HG02884 (cell line): ENCODE measurements at regions not wholly inside any gene's neighbourhood (a gene's known extent, or its start where the extent isn't known, plus 50 kb on each side); places are given as distances from the start of the nearest gene placed in this dataset.

Experiments used
- ATAC-seq: cut with Tn5 transposase; IDR thresholded peaks from one replicate; pipeline ENCODE4 v1.9.1; 2021; ENCODE audit warnings: mild to moderate bottlenecking, moderate library complexity; ENCODE audit not compliant: unreplicated experiment

DNA sequence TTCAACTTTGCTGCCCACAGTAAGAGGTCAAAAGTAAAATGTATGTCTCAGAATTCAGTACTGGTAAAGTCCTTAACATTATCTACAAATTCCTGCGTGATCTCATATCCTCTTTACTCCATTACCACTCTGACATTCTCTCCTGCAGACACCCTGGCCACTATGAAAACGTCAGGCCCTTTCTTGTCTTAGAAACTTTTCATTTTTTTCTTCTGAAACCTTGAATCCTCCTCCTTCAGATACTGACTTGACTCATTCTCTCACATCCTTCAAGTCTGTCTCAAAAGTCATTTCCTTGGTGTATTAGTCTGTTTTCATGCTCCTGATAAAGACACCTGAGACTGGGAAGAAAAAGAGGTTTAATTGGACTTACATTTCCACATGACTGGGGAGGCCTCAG, 262.3 kb downstream of the POU4F1 start:
- ATAC-seq = peak; percentile 97

DNA sequence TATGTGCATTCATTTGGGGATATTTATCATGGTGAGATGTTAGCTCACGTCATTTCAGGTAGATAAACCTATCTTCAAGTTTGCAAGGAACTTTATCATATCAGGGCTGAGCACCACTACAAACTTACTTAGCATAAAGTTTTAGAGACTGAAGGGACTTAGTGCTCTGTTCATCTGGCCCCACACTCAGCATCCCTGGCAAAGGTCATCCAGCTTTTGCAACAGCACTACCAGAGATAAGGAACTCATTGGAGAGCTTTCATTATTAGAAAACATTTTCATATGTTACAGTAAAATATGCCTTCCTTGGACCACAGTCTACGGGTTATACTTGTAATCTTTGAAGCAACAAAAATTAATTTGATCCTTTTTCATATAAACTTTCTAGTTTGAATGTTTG, 263.4 kb downstream of the POU4F1 start:
- ATAC-seq = no peak

DNA sequence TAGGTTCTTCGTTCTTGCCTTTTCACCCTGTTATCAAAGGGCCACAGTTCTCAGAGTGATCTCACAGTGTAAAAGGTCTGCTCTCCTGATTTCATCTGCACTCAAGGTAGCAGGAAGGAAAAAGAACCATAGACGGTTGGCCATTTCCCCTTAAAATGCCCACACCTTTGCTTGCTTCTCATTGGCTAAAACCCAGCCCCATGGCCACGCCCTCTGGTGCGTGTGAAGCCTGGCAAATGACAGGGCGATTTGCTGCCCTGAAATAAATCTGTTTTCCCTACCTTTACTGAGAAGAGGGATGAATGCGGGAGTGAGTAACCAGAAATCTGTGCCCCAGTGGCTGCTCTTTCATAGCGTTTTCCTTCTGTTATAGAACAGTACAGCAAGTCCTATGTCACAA, 269.3 kb downstream of the POU4F1 start:
- ATAC-seq = no peak

DNA sequence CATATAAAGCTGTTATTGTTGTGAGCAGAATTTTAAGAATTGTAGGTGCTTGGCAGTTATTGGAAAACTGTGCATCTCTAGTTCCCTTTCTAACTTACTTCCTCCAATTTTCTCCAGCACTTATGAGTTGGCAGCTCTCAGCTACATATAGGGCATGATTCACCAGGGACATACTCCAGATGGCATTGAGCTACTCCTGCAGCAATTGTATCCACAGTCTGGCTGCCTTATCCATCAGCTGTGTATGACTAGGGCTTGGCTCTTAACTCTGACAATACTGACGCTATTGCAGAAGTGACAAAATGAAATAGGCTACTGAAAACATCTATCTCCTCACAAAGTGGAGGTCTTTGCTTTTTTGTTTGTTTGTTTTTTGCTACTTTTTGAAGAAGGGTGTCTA, 276.7 kb downstream of the POU4F1 start:
- no peak for ATAC-seq

DNA sequence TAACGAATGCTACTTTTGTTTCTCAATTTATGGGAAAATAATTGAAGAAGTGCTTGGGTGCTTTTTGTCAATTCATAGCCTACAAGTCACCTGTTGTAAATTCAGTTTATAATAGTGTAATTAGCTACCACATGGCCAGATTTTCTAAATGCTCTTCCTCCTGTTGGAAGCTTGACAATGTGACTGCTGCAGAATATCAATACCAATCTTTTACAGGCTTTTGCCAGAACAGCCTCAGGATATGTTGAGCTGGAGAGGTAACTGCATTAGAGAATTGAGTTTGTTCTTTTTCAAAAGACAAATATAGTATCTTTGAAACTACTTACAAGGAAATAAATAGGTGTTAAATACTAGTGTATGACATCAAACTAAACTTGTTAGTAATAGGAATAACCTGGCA, 277.8 kb downstream of the POU4F1 start:
- ATAC-seq = no peak

DNA sequence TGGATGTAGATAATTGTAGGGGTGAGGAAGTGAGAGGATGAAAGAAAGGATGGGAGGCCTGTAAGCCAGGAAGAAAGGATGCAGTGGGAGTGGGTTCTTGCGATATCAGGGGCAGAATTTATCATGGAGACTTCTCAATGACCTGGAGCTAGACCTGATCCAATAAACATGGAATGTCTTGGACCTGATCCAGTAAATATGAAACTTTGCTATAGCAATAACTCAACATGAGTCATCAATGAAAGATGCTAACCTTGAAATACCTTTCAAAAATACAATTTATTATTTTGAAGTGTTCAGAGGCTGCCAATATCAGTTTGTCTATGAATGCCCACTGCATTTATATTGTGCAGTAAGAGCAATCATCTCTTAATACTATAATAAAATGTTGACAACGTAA, 279.5 kb downstream of the POU4F1 start:
- ATAC-seq = no peak

DNA sequence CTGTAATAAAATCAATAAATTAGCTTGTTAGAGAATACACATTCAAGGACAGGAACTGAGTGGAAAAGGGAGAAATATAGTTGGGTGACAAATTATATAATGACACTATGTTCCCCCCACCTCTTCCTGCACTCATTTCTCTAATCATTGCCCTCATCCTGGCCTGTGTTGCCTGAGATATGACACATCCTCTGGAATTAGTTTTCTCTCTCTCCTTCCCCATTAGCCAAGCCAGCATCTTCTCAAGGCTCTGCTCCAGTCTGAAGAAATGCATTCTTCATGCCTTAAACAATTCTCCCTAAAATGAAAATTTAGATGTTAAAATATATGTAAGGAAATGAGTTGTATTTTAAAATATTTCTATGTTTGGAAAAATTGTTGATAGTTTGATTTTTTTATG, 280.3 kb downstream of the POU4F1 start:
- ATAC-seq = no peak

DNA sequence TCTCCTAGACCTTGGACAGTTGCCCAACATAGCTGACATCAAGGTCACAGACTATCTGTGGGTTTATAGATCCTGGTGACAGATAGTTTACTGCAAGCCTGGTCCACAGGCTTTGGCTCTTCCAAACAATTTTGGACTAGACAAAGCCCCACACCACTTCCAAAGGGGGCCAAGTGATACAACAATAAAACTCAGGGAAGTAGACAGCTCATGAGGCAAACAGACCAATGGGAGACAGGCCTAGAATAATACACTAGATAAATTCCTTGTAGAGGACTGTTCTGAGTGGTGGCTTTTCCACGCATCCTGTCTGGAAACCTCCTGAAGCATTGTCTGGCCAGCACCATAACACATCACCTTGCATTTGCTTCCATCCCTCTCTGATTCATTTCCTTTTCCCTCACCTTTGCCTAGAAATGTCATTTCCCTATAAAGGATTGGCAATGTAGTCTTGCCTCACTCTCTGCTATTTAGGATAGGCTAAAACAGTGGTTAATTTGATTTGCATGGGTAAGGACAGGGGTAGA, 284.2 kb downstream of the POU4F1 start:
- ATAC-seq = no peak

DNA sequence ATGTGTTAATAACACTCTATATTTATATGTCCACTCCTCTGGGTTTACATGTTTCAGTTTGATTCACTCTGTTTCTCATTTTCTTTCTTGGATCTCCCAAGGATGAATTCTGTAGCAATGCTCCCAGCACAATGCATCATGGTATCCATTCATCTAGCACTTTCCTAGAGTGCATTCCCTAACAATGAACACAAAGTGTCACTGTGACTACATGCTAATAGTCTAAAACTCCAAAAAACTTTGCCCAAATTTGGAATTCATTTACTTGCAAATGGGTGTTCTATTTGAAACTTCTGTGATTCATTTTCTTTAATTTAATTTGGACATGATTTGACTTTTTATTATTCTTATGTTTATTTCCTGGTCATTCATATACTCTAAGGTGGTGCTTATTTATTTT, 286.3 kb downstream of the POU4F1 start:
- no peak for ATAC-seq

DNA sequence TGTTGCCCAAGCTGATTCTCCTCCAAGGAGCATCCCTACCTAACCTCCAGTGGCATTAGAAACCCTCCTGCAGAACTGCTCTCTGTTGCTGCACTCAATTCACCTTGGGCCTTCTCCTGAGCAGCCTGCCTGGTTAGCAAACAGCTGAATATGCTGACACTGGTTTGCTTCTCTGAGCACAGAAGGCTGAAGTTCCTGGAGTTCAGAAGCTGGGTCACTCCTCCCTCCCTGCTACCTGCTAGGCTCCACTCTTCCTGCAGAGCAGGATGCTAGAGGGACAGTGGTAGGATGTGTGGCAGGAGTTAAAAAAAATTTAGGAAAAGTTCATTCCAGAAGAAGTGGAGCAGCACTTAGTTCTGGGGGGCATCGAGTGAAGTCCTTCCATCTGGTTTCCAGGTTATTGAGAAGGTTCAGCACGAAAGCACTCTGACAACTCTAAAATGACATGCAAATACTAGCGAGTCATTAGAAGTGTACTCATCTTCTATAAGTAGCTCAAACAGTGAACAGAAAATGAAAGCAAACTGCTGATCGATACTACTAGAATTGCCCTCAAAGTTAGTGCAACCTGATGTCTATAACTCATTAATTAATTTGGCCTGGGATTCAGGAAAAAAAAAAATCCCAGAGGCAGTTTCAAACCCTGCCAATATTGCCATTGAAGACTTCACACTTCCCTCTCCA, 293.7 kb downstream of the POU4F1 start:
- no peak for ATAC-seq

DNA sequence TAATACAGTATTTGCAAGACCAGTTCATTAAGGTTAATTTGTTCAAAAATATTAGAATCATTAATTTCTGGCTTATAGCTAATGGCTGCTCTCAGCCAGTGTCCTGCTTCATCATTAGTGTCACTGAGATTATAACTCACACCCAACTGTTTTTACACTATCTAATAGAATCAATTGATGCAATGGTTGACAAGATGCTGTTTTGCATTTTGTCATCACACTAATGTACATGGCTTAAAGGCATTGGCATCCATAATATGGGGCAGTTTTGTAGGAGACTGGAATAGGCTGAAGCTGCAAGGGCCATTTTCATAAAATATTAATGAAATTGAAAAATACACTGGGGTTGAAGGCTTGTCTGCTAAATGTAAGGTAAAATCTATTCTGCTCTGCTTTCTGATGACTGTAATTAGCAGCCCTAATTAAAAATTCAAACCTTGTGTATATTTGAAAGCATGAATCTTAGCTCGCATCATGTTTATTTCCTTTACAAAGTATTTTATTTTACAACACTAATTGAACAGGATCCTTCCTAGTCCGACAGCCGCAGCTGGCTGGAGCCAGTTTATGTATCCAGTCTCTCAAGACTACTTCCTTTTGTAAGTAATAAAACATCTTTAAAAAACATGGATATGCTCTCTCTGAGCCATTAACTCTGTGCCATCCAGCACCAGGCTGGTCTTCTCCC, 296.7 kb downstream of the POU4F1 start:
- no peak for ATAC-seq

DNA sequence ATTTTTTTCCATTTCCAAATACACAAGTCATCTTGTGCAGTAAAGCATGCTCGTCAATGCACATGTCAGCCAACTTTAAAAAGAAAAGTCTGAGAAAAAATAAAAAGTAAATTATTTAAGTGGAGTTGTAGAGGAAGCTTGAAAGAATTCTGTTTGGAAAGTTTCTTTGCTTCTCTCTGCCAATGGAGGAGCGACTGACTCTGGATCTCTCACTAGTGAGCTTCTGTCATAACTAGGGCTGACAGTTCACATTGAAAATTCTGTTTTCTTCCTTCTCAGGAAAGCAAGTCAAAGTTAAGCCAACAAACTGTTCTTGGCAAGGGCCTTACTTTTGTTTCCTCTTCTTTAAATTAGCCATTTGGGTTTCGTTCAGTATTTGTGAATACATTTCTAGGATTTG, 298.2 kb downstream of the POU4F1 start:
- ATAC-seq = no peak

DNA sequence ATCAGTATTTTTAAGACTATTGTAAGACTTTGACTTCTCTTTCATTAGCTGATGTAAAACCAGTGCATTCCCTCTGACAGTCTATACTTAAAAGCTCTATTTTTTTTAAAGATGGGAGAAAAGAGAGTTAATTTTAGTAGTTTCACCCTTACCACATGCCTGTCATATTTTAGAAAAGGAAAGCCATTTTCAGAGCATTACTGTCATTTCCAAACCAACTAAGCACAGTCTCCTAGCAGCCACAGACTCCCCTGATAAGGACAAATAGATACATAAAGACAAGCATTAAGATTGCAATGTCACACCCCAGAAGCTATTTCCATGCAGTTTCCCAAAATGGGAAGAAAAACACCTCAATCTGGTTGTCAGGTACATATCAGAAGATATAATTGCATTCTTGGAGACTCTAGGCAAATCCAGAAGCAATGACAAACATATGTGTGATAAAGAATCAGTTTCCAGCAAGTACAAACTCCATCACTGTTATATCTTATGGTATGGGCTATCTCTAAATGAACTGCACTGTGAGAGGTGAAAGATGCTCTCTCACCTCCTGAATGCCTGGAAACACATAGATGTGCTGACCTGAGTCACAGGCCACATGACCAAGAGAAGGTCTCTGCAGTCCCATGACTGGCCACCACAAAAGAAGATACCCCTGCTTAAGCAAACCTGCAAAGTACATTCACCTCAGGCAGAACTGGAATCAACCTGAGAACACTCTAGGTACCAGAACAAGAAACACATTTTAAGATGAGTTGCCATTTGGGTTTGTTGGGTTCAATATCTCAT, 303.3 kb downstream of the POU4F1 start:
- peak; percentile 96 for ATAC-seq

DNA sequence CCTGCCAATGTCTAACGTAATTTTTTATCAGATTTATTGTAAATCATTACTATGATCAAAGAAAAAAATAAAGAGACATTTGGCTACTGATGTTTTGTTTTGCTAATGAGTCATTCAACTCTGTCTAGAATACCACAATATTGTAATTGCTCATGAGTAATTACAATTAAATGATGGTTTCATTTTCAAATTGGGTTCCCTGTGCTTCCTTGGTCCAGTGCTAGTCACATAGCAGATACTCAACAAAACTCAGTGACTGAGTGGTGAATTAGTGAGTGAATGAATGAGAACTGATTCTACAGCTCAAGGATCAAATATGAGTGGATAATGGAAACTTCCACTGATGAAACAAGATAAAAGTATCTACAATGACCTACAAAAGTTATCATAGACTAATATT, 304.7 kb downstream of the POU4F1 start:
- no peak for ATAC-seq

DNA sequence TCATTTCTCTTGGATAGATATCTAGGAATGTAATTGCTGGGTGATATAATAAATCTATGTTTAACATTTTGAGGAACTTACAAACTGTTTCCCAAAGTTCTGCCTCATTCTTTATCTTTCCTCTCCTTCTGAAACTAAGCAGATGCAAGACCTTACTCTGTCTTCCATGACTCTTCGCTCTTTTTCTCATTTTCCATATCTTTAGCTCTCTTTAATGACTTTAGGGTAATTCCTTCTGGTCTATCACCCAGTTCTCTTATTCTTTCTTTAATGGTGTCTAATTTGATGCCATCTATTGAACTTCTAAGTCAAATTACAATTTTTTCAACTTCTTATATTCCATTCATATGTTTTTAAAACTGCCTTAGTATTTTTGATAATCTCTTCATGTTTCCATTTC, 316.6 kb downstream of the POU4F1 start:
- ATAC-seq = no peak

DNA sequence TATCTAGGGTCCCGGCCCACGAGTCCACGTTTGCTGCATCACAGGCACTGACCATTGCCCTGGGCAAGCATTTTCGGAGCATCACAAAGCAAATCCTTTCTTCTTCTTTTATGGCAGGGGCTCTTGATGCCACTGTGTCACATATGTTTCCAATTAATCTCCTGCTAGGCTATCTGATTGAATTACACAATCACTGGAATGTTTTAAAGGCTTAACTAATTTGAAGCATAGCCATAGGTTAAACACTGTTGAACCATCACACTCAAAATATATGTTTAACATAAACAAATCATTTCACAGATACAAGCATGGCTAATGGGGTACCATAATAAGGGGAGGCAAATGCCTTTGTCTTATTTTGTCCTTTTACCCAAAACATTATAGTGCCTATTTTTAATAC, 338.3 kb downstream of the POU4F1 start:
- ATAC-seq = no peak

DNA sequence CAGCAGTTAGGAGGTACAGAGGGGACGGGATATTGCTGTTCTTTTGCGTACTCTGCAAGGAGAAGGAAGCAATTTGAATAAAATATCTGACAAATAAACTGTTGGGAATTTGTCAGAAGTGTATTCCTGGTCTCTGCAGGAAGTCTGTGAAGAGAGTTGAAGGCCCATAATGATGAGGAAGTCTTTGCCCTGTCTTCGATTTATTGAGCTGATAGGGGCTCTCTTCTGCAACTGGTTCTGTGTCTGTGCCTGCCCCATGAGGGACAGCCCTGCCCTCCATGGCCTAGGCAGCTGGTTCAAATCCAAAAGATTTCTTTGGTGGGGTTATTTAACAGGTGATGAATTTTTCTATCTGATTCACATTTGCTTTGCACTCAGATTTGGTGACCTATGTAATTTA, 339.7 kb upstream of the EDNRB start:
- ATAC-seq = no peak

DNA sequence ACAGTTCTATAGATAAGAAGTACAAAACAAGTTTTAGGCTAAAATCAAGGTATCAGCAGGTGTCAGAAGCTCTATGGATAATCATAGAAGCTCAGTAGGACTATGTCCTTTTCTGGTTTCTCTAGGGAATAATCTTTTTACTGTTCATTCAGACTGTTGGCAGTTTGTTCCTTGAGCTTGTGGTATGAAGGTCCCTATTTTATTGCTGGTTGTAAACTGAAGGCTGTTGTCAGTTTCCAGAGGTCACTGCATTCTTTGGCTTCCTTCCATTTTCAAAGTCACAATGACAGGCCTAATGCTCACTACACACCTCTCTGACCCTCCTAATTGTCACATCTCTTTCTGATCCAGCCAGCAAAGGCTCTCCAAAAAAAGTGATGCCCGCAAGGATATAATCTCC, 337.9 kb upstream of the EDNRB start:
- ATAC-seq = no peak

DNA sequence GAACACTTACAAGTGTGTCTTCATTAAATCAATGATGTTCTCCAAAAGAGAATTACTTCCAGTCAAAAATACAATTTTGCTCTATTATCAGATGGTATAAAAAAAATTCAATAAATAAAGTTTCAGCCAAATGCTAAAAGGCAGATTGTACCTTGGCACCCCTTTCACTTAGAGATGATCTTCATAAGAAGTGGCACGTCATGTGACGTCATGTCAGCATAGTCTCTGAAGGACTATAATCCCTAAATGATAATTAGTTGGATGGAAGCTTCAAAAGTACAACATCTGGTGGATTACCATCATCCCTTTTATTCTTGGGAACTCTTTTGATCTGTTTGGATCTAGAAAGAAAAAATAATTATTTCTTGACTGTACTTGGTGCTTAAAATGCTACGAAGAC, 335.5 kb upstream of the EDNRB start:
- ATAC-seq = no peak

DNA sequence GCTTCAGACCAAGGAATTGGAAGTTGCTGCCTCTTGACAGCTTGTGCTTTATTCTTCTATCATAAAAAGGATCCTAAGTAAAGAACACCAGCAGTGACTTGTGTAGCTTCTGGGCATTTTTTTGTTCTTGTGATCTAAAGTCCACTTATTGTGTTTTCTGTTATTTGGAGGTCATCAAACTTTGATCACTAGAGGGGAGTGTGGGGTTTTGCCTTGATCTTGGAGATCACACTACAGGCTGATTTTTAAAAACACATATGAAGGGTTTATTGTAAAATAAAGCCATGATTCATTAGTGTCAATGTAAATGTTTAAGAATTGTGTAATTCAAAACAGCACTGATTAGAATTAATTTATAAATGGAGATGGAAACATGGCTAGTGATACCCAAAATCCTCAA, 328.7 kb upstream of the EDNRB start:
- ATAC-seq = no peak

DNA sequence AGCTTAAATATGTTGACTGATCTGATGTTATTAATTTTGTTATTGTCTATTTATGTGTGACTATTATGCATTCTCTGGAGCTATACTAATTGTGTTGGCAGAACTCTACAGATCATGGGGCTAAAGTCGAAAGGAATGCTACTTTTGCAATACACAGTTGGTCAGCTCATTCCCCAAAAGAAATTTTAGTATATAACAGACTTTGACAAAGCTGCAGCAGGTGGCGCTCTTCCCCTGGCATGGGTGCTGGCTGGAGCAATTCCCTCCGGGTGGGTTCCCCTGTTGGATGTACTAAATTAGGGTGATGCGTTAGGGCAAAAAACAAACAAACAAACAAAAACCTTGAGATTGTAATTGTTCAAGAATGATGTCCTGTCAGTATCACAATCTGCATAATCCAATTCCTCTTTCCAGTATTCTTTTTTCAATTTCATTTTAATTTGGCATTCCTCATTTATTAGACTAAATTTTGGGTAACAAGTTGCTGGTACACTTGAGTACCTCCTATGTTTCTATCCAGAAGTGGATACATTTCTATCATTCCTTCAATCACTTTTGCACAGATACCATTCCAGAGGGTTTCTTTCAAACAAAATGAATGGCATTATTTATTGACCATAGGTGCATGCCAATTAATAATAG, 322.8 kb upstream of the EDNRB start:
- ATAC-seq = no peak
